ENCODE measurements at regions not wholly inside any gene's neighbourhood (a gene's known extent, or its start where the extent isn't known, plus 50 kb on each side); places are given as distances from the start of the nearest gene placed in this dataset.

DNA sequence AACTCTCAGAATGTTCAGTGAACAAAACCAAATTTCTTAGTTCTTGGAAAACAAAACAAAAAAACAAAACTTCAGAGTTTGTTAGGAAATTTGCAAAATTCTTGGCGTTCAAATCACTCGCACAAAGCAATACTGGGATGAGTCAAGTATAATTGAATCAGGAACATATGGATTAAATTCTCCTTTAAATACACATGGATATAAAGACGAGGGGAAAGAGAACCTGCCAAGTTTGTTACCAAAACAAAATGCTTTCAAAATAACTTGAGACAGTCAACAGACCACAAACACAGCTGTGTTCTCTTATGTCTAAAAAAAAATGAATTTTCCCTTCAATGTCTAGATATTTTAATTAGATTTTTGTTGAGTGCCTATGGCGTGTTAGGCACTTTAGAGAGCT lies 93.5 kb upstream of the MPP7 start:
- TF ChIP-seq TCF4 (CRISPR knock-in tag; IDR thresholded peaks at IDR 0.05; ENCODE audit: borderline replicate concordance) (0 out of 2 replicates have a peak, but pooled peaks have one; percentile 52), ZNF70 (CRISPR knock-in tag; IDR thresholded peaks at IDR 0.05) (no peak)
- TF ChIP-seq, protein P1, sequence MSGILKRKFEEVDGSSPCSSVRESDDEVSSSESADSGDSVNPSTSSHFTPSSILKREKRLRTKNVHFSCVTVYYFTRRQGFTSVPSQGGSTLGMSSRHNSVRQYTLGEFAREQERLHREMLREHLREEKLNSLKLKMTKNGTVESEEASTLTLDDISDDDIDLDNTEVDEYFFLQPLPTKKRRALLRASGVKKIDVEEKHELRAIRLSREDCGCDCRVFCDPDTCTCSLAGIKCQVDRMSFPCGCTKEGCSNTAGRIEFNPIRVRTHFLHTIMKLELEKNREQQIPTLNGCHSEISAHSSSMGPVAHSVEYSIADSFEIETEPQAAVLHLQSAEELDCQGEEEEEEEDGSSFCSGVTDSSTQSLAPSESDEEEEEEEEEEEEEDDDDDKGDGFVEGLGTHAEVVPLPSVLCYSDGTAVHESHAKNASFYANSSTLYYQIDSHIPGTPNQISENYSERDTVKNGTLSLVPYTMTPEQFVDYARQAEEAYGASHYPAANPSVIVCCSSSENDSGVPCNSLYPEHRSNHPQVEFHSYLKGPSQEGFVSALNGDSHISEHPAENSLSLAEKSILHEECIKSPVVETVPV (CRISPR knock-in tag; IDR thresholded peaks at IDR 0.05), result no peak
- TF ChIP-seq, protein P2, sequence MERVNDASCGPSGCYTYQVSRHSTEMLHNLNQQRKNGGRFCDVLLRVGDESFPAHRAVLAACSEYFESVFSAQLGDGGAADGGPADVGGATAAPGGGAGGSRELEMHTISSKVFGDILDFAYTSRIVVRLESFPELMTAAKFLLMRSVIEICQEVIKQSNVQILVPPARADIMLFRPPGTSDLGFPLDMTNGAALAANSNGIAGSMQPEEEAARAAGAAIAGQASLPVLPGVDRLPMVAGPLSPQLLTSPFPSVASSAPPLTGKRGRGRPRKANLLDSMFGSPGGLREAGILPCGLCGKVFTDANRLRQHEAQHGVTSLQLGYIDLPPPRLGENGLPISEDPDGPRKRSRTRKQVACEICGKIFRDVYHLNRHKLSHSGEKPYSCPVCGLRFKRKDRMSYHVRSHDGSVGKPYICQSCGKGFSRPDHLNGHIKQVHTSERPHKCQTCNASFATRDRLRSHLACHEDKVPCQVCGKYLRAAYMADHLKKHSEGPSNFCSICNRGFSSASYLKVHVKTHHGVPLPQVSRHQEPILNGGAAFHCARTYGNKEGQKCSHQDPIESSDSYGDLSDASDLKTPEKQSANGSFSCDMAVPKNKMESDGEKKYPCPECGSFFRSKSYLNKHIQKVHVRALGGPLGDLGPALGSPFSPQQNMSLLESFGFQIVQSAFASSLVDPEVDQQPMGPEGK (CRISPR knock-in tag; IDR thresholded peaks at IDR 0.05; ENCODE audit: borderline replicate concordance), result no peak
